ENCODE measurements at regions not wholly inside any gene's neighbourhood (a gene's known extent, or its start where the extent isn't known, plus 50 kb on each side); places are given as distances from the start of the nearest gene placed in this dataset.

DNA sequence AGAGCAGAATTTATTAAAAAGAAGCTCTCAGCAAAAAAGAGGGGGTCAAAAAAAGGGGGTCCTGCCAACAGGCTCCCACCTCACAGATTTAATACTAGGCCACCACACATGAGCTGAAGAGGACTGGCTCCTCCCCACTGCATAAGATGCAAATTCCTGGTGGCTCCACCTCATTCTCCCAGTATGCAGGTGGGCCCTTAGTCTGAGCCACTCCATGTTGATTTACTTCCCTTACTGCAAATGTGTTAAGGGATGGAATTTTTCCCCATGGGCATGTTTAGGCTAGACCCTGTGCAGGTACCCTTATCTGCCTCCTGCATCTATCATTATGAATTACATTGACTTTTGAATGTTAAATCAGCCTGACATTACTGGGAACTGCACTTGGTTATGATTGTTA lies 82.9 kb downstream of the ISOC1 start:
- no peaks in the 10 kb centered on the region for H3K4me1 Mint-ChIP-seq
- H3K4me2 ChIP-seq (replicated peaks; ENCODE audit: extremely low read depth, low read length, poor library complexity, severe bottlenecking) = no peak overlapping the region
- H3K79me2 ChIP-seq (ENCODE audit: insufficient read depth, low read length) = no peaks in the 10 kb centered on the region
- no peaks in the 10 kb centered on the region for H3K27me3 Mint-ChIP-seq (ENCODE audit: low read depth in 3 of 3)
- no peaks in the 10 kb centered on the region for H3K36me3 ChIP-seq (replicated peaks in 1 of 2; ENCODE audit: control insufficient read depth in 1 of 2, insufficient read depth in 2 of 2, low read length in 2 of 2)
- no peak overlapping the region for H3K4me3 ChIP-seq (replicated peaks in 1 of 3; ENCODE audit: low read depth in 2 of 3, low read length in 3 of 3)
- TF ChIP-seq, protein P1, sequence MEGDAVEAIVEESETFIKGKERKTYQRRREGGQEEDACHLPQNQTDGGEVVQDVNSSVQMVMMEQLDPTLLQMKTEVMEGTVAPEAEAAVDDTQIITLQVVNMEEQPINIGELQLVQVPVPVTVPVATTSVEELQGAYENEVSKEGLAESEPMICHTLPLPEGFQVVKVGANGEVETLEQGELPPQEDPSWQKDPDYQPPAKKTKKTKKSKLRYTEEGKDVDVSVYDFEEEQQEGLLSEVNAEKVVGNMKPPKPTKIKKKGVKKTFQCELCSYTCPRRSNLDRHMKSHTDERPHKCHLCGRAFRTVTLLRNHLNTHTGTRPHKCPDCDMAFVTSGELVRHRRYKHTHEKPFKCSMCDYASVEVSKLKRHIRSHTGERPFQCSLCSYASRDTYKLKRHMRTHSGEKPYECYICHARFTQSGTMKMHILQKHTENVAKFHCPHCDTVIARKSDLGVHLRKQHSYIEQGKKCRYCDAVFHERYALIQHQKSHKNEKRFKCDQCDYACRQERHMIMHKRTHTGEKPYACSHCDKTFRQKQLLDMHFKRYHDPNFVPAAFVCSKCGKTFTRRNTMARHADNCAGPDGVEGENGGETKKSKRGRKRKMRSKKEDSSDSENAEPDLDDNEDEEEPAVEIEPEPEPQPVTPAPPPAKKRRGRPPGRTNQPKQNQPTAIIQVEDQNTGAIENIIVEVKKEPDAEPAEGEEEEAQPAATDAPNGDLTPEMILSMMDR (IDR thresholded peaks at IDR 0.05) = no peak
- no peak overlapping the region for H3K4me3 Mint-ChIP-seq
- no peak overlapping the region for H3K27ac ChIP-seq (ENCODE audit: low read depth in 1 of 2, low read length in 2 of 2)
- no peak overlapping the region for H2AFZ ChIP-seq (ENCODE audit: insufficient read depth, low read depth, low read length, poor library complexity, severe bottlenecking)
- H4K20me1 ChIP-seq (ENCODE audit: insufficient read depth, low read length) = no peaks in the 10 kb centered on the region
- H3K9me3 Mint-ChIP-seq = peaks cover 2 to 12% (median 4%) of the 10 kb centered on the region in 7 donors
- intact Hi-C loops (cut with micrococcal nuclease) = no loop called here
- no peak overlapping the region for H3K9ac ChIP-seq (ENCODE audit: insufficient read depth, low read length, poor library complexity, severe bottlenecking)
- H3K36me3 Mint-ChIP-seq = no peaks in the 10 kb centered on the region
- DNase-seq = no peak
- no peak overlapping the region for H3K27ac Mint-ChIP-seq
- H3K27me3 ChIP-seq (ENCODE audit: control insufficient read depth in 2 of 2, insufficient read depth in 2 of 2, low read length in 2 of 2) = no peaks in the 10 kb centered on the region
- H3K9me3 ChIP-seq (replicated peaks in 1 of 2; ENCODE audit: control insufficient read depth in 1 of 2, insufficient read depth in 1 of 2, low read length in 2 of 2) = no peaks in the 10 kb centered on the region
- H3K4me1 ChIP-seq (ENCODE audit: control insufficient read depth in 1 of 2, insufficient read depth in 2 of 2, low read length in 2 of 2) = no peaks in the 10 kb centered on the region

DNA sequence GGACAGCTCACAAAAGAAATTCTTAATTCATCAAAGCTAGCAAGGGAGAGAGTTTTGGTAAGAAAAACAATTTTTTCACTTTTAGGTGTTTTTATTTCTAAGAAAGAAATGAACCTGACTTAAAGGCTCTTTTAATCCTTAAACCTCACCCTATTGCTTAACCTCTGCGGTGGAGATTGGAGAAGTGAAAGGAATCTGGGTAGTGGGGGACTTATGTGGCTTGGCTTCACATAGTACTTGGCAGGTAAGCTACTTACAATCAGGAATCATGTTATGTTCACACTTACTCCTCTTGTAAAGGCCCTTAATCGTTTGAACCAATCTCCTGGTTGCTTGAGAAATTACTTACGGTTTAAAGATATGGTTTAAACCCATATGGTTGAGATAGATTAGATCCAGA lies 104.8 kb downstream of the ISOC1 start:
- no peaks in the 10 kb centered on the region for H3K27me3 Mint-ChIP-seq (ENCODE audit: low read depth in 3 of 3)

More for the DNA sequence above, 104.8 kb downstream of the ISOC1 start:
- no peak overlapping the region for H2AFZ ChIP-seq (ENCODE audit: insufficient read depth, low read depth, low read length, poor library complexity, severe bottlenecking)
- no peak overlapping the region for H3K4me2 ChIP-seq (replicated peaks; ENCODE audit: extremely low read depth, low read length, poor library complexity, severe bottlenecking)
- H3K27ac ChIP-seq (ENCODE audit: low read depth in 1 of 2, low read length in 2 of 2) = no peak overlapping the region
- no peaks in the 10 kb centered on the region for H3K4me1 ChIP-seq (ENCODE audit: control insufficient read depth in 1 of 2, insufficient read depth in 2 of 2, low read length in 2 of 2)
- H3K4me3 ChIP-seq (replicated peaks in 1 of 3; ENCODE audit: low read depth in 2 of 3, low read length in 3 of 3) = no peak overlapping the region
- H4K20me1 ChIP-seq (ENCODE audit: insufficient read depth, low read length) = no peaks in the 10 kb centered on the region
- no peaks in the 10 kb centered on the region for H3K27me3 ChIP-seq (ENCODE audit: control insufficient read depth in 2 of 2, insufficient read depth in 2 of 2, low read length in 2 of 2)
- WGBS (ENCODE audit: insufficient coverage) = no CpG with 5 or more reads among the region's 3 CpGs
- Mint-ChIP-seq H3K4me1 (no peaks in the 10 kb centered on the region), H3K36me3 (no peaks in the 10 kb centered on the region), H3K9me3 (peaks cover 0 to 2% (median 0%) of the 10 kb centered on the region in 7 donors), H3K4me3 (no peak overlapping the region), H3K27ac (no peak overlapping the region)
- H3K9me3 ChIP-seq (replicated peaks in 1 of 2; ENCODE audit: control insufficient read depth in 1 of 2, insufficient read depth in 1 of 2, low read length in 2 of 2) = no peaks in the 10 kb centered on the region
- TF ChIP-seq, protein P1 (IDR thresholded peaks at IDR 0.05) = no peak
- H3K9ac ChIP-seq (ENCODE audit: insufficient read depth, low read length, poor library complexity, severe bottlenecking) = no peak overlapping the region
- intact Hi-C loops (cut with micrococcal nuclease) = no loop called here
- no peak for DNase-seq
- no peaks in the 10 kb centered on the region for H3K36me3 ChIP-seq (replicated peaks in 1 of 2; ENCODE audit: control insufficient read depth in 1 of 2, insufficient read depth in 2 of 2, low read length in 2 of 2)
- no peaks in the 10 kb centered on the region for H3K79me2 ChIP-seq (ENCODE audit: insufficient read depth, low read length)
